BJ (cell line): ENCODE measurements at regions not wholly inside any gene's neighbourhood (a gene's known extent, or its start where the extent isn't known, plus 50 kb on each side); places are given as distances from the start of the nearest gene placed in this dataset.

Experiments
- CTCF ChIA-PET: fragments of 350-600 bp; formaldehyde crosslinking; extraction: SDS; loops from one replicate; lab custom pipeline; 2021; ENCODE audit warnings: antibody characterized with exemption, inconsistent platforms; lab: Yijun Ruan, JAX
- POLR2A ChIA-PET: fragments of 300-600 bp; sonication (Branson Sonifier 250); formaldehyde crosslinking; extraction: SDS; loops from one replicate; lab custom pipeline; 2021; ENCODE audit warnings: antibody characterized with exemption; lab: Charles Lee
- DNase-seq: peaks from one replicate; pipeline ENCODE4 v3.0.0-alpha.2; 2011; ENCODE audit warnings: low read depth
- H3K27me3 ChIP-seq: 2 replicates; pipeline ENCODE4 v1.6.0; 2011; ENCODE audit warnings: low read length; ENCODE audit not compliant: control insufficient read depth, insufficient read depth
- H3K36me3 ChIP-seq: 2 replicates; pipeline ENCODE4 v1.5.1; 2011; ENCODE audit warnings: low read length; ENCODE audit not compliant: control insufficient read depth, insufficient read depth
- H3K4me3 ChIP-seq: 2 replicates; pipeline ENCODE4 v1.5.1; 2011; ENCODE audit warnings: low read depth, mild to moderate bottlenecking, control low read depth, low read length
- CTCF ChIP-seq: IDR thresholded peaks from 2 replicates; pipeline ENCODE4 v1.5.1; 2011; ENCODE audit warnings: low read depth, mild to moderate bottlenecking, control low read depth, inconsistent platforms, low read length, moderate library complexity; ENCODE audit not compliant: insufficient read depth

- POLR2A ChIA-PET = no interaction called here
- CTCF ChIA-PET = no interaction called here
- Histone ChIP-seq H3K4me3 (no peak overlapping the region), H3K27me3 (no peaks in the 10 kb centered on the region), H3K36me3 (no peaks in the 10 kb centered on the region)
- TF ChIP-seq CTCF = no peak
- DNase-seq = no peak
These were observed 763.7 kb upstream of the PHF14 start for GRCh38 chr7:10210000-10210399.

- ChIA-PET POLR2A (no interaction called here), CTCF (interaction anchor here (0.6 kb wide), 1 partner anchor 777 kb away, joined by 4 read pairs; no protein-coding TSS in a partner anchor)
- TF ChIP-seq CTCF = no peak
- H3K36me3 ChIP-seq = no peaks in the 10 kb centered on the region
- H3K27me3 ChIP-seq = no peaks in the 10 kb centered on the region
- H3K4me3 ChIP-seq = no peak overlapping the region
- DNase-seq = no peak
These were observed 762.7 kb upstream of the PHF14 start for GRCh38 chr7:10211016-10211415.

- TF ChIP-seq CTCF = no peak
- H3K4me3 ChIP-seq = no peak overlapping the region
- H3K36me3 ChIP-seq = no peaks in the 10 kb centered on the region
- ChIA-PET CTCF (no interaction called here), POLR2A (no interaction called here)
- H3K27me3 ChIP-seq = no peaks in the 10 kb centered on the region
- DNase-seq = no peak
These were observed 761.8 kb upstream of the PHF14 start for GRCh38 chr7:10211861-10212260.

GRCh38 chr7:10212649-10213048 is 761.0 kb upstream of the PHF14 start:
- Histone ChIP-seq H3K27me3 (no peaks in the 10 kb centered on the region), H3K36me3 (no peaks in the 10 kb centered on the region), H3K4me3 (no peak overlapping the region)
- TF ChIP-seq CTCF = no peak
- POLR2A ChIA-PET = no interaction called here
- CTCF ChIA-PET = interaction anchor here (1.0 kb wide), 1 partner anchor 27 kb away, joined by 3 read pairs; no protein-coding TSS in a partner anchor
- no peak for DNase-seq

- no peaks in the 10 kb centered on the region for H3K36me3 ChIP-seq
- POLR2A ChIA-PET = no interaction called here
- CTCF ChIA-PET = interaction anchor here (0.8 kb wide), 1 partner anchor 427 kb away, joined by 4 read pairs; no protein-coding TSS in a partner anchor
- no peaks in the 10 kb centered on the region for H3K27me3 ChIP-seq
- DNase-seq = no peak
- TF ChIP-seq CTCF = no peak
- H3K4me3 ChIP-seq = no peak overlapping the region
These were observed 757.2 kb upstream of the PHF14 start for GRCh38 chr7:10216462-10216861.
